Testis (tissue), 2 donors: ENCODE measurements at regions not wholly inside any gene's neighbourhood (a gene's known extent, or its start where the extent isn't known, plus 50 kb on each side); places are given as distances from the start of the nearest gene placed in this dataset.

ENCODE experiments used
- DNase-seq: peaks from one replicate; pipeline ENCODE4 v3.0.0-alpha.2; 2019
- H3K27ac ChIP-seq, 2 donors: fragments of 200-600 bp; sonication (generic); one replicate each; pipeline ENCODE4 v1.5.1; 2019
- H3K27me3 ChIP-seq: fragments of 200-600 bp; sonication (generic); one replicate; pipeline ENCODE4 v1.5.1; 2019
- H3K36me3 ChIP-seq: fragments of 200-600 bp; sonication (generic); one replicate; pipeline ENCODE4 v1.5.1; 2017; ENCODE audit warnings: low read depth; ENCODE audit errors: missing control alignments
- H3K4me1 ChIP-seq: fragments of 200-600 bp; sonication (generic); one replicate; pipeline ENCODE4 v1.5.1; 2019
- H3K4me3 ChIP-seq, 2 donors: fragments of 200-600 bp; sonication (generic); one replicate each; pipeline ENCODE4 v1.5.1; 2017 to 2019
- H3K9me3 ChIP-seq: fragments of 200-600 bp; sonication (generic); one replicate; pipeline ENCODE4 v1.5.1; 2017
- CTCF ChIP-seq, 3 experiments: fragments of 450-650 bp in 2 of 3; fragments of 200-600 bp in 1 of 3; sonication (generic) in 1 of 3; IDR thresholded peaks; one replicate each; pipeline ENCODE4 v1.5.1; 2016 to 2019; ENCODE audit warnings: antibody characterized with exemption in 3 of 3, mild to moderate bottlenecking in 2 of 3, moderate library complexity in 1 of 3
- POLR2A ChIP-seq: fragments of 450-650 bp; IDR thresholded peaks from one replicate; pipeline ENCODE4 v1.6.1; 2017; ENCODE audit warnings: antibody characterized with exemption, mild to moderate bottlenecking, moderate library complexity
- WGBS, 2 donors: methylation state at CpG; one replicate each; pipeline ENCODE4 v1.1.5; 2018; 5-methylcytosine and 5-hydroxymethylcytosine counted together
- intact Hi-C: fragments of 100-400 bp; cut with DNase I; formaldehyde crosslinking; loops from one replicate; pipeline ENCODE4 v1.15.1; 2023; ENCODE audit warnings: low total_unique reads

GRCh38 chr14:49408187-49408933 is 177.8 kb downstream of the RPS29 start:
- no peak for DNase-seq
- H3K27me3 ChIP-seq, result no peaks in the 10 kb centered on the region
- H3K4me3 ChIP-seq, result no peak overlapping the region
- TF ChIP-seq CTCF (IDR thresholded peaks at IDR 0.05), result no peak
- TF ChIP-seq POLR2A, result no peak
- no peaks in the 10 kb centered on the region for H3K4me1 ChIP-seq
- intact Hi-C loops, result no loop called here
- no peaks in the 10 kb centered on the region for H3K36me3 ChIP-seq
- WGBS, 2 donors, result 66 to 68% methylated on average over 1 of the region's 1 CpG
- no peaks in the 10 kb centered on the region for H3K9me3 ChIP-seq
- H3K27ac ChIP-seq, result no peak overlapping the region

GRCh38 chr14:49405291-49405690 is 180.9 kb downstream of the RPS29 start:
- Histone ChIP-seq H3K9me3 (no peaks in the 10 kb centered on the region), H3K27ac (no peak overlapping the region), H3K27me3 (no peaks in the 10 kb centered on the region), H3K4me3 (no peak overlapping the region), H3K36me3 (no peaks in the 10 kb centered on the region), H3K4me1 (no peaks in the 10 kb centered on the region)
- 46 to 57% methylated on average over 3 of the region's 3 CpGs for WGBS, 2 donors
- intact Hi-C loops, result no loop called here
- no peak for TF ChIP-seq CTCF (IDR thresholded peaks at IDR 0.05)
- TF ChIP-seq POLR2A, result no peak
- no peak for DNase-seq

GRCh38 chr14:49401373-49401772 is 184.8 kb downstream of the RPS29 start:
- no peak for DNase-seq
- intact Hi-C loops, result no loop called here
- TF ChIP-seq POLR2A (no peak), CTCF (IDR thresholded peaks at IDR 0.05) (no peak)
- Histone ChIP-seq H3K27me3 (no peaks in the 10 kb centered on the region), H3K4me1 (no peaks in the 10 kb centered on the region), H3K36me3 (no peaks in the 10 kb centered on the region), H3K27ac (no peak overlapping the region), H3K4me3 (no peak overlapping the region), H3K9me3 (no peaks in the 10 kb centered on the region)
- 66 to 73% methylated on average over 2 of the region's 2 CpGs for WGBS, 2 donors

- no peak for TF ChIP-seq POLR2A
- no peak overlapping the region for H3K27ac ChIP-seq
- H3K27me3 ChIP-seq, result no peaks in the 10 kb centered on the region
- H3K4me3 ChIP-seq, result no peak overlapping the region
- H3K36me3 ChIP-seq, result no peaks in the 10 kb centered on the region
- H3K9me3 ChIP-seq, result no peaks in the 10 kb centered on the region
- no peak for DNase-seq
- H3K4me1 ChIP-seq, result no peaks in the 10 kb centered on the region
- intact Hi-C loops, result no loop called here
Observed at GRCh38 chr14:49396801-49397200, 189.4 kb downstream of the RPS29 start.

GRCh38 chr14:49381778-49382177 is 204.4 kb downstream of the RPS29 start:
- H3K27ac ChIP-seq, result no peak overlapping the region
- H3K4me1 ChIP-seq, result no peaks in the 10 kb centered on the region
- H3K9me3 ChIP-seq, result no peaks in the 10 kb centered on the region
- no peak for TF ChIP-seq CTCF (IDR thresholded peaks at IDR 0.05)
- TF ChIP-seq POLR2A, result no peak
- no peaks in the 10 kb centered on the region for H3K27me3 ChIP-seq
- WGBS, 2 donors, result 35 to 73% methylated on average over 1 of the region's 1 CpG
- no peak for DNase-seq
- intact Hi-C loops, result no loop called here
- no peak overlapping the region for H3K4me3 ChIP-seq
- H3K36me3 ChIP-seq, result no peaks in the 10 kb centered on the region
